ENCODE measurements at regions not wholly inside any gene's neighbourhood (a gene's known extent, or its start where the extent isn't known, plus 50 kb on each side); places are given as distances from the start of the nearest gene placed in this dataset.
"Not testable (repeated sequence)": the region's sequence is repeated elsewhere in the genome, so short reads cannot be mapped to it uniquely, and the experiment has no call there.

- H3K4me1 ChIP-seq (ENCODE audit: control insufficient read depth in 1 of 2, insufficient read depth in 2 of 2, low read length in 2 of 2); H3K27ac ChIP-seq (ENCODE audit: low read length); H3K9me3 ChIP-seq (ENCODE audit: control insufficient read depth in 1 of 2, low read length in 2 of 2); H3K36me3 ChIP-seq (ENCODE audit: control insufficient read depth in 1 of 2, insufficient read depth in 2 of 2, low read length in 2 of 2); H3K27me3 ChIP-seq (ENCODE audit: low read depth, low read length); H3K4me3 ChIP-seq (ENCODE audit: low read depth in 1 of 2, low read length in 2 of 2): not testable (repeated sequence)
Measured at GRCh38 chr9:41741897-41742296, 387.3 kb downstream of the CNTNAP3B start.

DNA sequence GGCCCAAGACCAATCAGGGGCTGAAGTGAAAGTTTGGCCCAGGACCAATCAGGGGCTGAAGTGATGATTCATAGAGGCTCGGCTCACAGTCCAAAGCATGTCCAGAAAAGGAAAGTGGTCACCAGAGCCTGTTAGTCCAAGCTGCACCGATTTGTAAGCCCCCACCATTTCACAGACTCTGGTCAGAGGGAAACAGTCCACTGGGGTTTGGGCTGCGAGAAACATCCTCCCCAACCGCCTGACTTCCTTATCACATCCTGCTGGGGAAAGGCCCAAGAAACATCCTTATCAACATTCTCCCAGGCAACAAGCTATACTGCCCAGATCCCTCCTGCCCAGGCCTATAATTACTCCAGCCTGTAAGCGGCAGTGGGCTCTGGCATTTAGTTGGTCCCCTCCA is 388.1 kb downstream of the CNTNAP3B start:
- H3K27ac ChIP-seq (ENCODE audit: low read length); H3K9me3 ChIP-seq (ENCODE audit: control insufficient read depth in 1 of 2, low read length in 2 of 2); H3K36me3 ChIP-seq (ENCODE audit: control insufficient read depth in 1 of 2, insufficient read depth in 2 of 2, low read length in 2 of 2); H3K4me1 ChIP-seq (ENCODE audit: control insufficient read depth in 1 of 2, insufficient read depth in 2 of 2, low read length in 2 of 2); H3K4me3 ChIP-seq (ENCODE audit: low read depth in 1 of 2, low read length in 2 of 2); H3K27me3 ChIP-seq (ENCODE audit: low read depth, low read length): not testable (repeated sequence)

DNA sequence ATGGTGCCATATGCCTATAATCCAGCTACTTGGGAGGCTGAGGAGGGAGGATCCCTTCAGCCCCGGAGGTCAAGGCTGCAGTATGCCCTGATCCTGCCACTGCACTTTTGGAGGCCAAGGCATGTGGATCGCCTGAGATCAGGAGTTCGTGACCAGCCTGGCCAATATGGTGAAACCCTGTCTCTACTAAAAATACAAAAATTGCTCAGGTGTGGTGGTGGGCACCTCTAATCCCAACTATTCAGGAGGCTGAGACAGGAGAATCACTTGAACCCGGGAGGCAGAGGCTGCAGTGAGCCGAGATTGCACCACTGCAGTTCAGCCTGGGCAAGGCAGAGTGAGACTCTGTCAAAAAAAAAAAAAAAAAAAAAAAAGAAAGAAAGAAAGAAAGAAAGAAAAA is 390.5 kb downstream of the CNTNAP3B start:
- H3K27ac ChIP-seq (ENCODE audit: low read length); H3K36me3 ChIP-seq (ENCODE audit: control insufficient read depth in 1 of 2, insufficient read depth in 2 of 2, low read length in 2 of 2); H3K27me3 ChIP-seq (ENCODE audit: low read depth, low read length); H3K4me1 ChIP-seq (ENCODE audit: control insufficient read depth in 1 of 2, insufficient read depth in 2 of 2, low read length in 2 of 2); H3K9me3 ChIP-seq (ENCODE audit: control insufficient read depth in 1 of 2, low read length in 2 of 2); H3K4me3 ChIP-seq (ENCODE audit: low read depth in 1 of 2, low read length in 2 of 2): not testable (repeated sequence)

DNA sequence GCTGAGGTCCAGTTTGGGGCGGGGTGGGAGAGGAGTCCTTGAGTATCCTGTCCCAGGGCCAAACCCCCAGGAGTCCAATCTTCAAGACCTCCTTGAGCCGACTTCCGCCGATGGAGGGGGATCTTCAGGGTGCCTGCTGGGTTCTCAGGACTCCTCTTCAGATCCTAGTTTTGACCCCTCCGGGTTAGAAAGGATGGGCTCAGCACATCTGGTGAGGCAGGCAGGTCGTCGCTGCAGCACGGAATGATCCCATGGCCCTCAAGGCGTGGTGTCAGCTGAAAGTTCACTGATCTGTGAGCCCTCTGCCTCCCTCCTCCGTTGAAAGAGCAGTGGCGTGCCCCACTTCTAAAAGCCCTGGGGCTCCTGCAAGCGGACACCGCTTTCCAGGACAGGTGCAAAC is 430.0 kb downstream of the CNTNAP3B start:
- not testable (repeated sequence) for H3K27ac ChIP-seq (ENCODE audit: low read length); H3K4me1 ChIP-seq (ENCODE audit: control insufficient read depth in 1 of 2, insufficient read depth in 2 of 2, low read length in 2 of 2); H3K4me3 ChIP-seq (ENCODE audit: low read depth in 1 of 2, low read length in 2 of 2); H3K9me3 ChIP-seq (ENCODE audit: control insufficient read depth in 1 of 2, low read length in 2 of 2); H3K36me3 ChIP-seq (ENCODE audit: control insufficient read depth in 1 of 2, insufficient read depth in 2 of 2, low read length in 2 of 2); H3K27me3 ChIP-seq (ENCODE audit: low read depth, low read length)

DNA sequence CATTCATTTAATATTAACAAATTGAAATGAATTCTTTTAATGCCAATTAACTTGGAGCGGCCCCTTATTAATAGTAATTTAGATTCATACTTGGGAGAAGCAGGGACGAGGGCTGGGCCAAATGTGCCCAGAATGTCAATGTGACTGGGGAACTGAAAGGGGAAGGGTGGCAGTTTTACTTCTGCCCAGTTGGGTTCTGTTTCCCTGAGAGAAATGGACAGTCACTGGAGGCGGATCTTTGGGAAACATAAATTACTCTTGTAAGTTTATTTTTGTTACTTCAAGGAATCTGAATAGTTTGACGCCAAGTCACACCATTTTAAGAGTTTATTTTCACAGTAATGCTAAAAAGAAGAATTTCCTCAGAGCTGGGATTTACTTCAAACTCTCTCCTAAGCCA is 432.1 kb downstream of the CNTNAP3B start:
- H3K4me3 ChIP-seq (ENCODE audit: low read depth in 1 of 2, low read length in 2 of 2); H3K36me3 ChIP-seq (ENCODE audit: control insufficient read depth in 1 of 2, insufficient read depth in 2 of 2, low read length in 2 of 2); H3K27ac ChIP-seq (ENCODE audit: low read length): not testable (repeated sequence)

GRCh38 chr9:41679312-41679711 is 449.9 kb downstream of the CNTNAP3B start:
- not testable (repeated sequence) for H3K36me3 ChIP-seq (ENCODE audit: control insufficient read depth in 1 of 2, insufficient read depth in 2 of 2, low read length in 2 of 2); H3K27ac ChIP-seq (ENCODE audit: low read length); H3K27me3 ChIP-seq (ENCODE audit: low read depth, low read length); H3K9me3 ChIP-seq (ENCODE audit: control insufficient read depth in 1 of 2, low read length in 2 of 2); H3K4me1 ChIP-seq (ENCODE audit: control insufficient read depth in 1 of 2, insufficient read depth in 2 of 2, low read length in 2 of 2); H3K4me3 ChIP-seq (ENCODE audit: low read depth in 1 of 2, low read length in 2 of 2)

More for the DNA sequence above, 432.1 kb downstream of the CNTNAP3B start:
- not testable (repeated sequence) for H3K9me3 ChIP-seq (ENCODE audit: control insufficient read depth in 1 of 2, low read length in 2 of 2); H3K27me3 ChIP-seq (ENCODE audit: low read depth, low read length); H3K4me1 ChIP-seq (ENCODE audit: control insufficient read depth in 1 of 2, insufficient read depth in 2 of 2, low read length in 2 of 2)

GRCh38 chr9:41663497-41664036 is 465.7 kb downstream of the CNTNAP3B start:
- not testable (repeated sequence) for H3K36me3 ChIP-seq (ENCODE audit: control insufficient read depth in 1 of 2, insufficient read depth in 2 of 2, low read length in 2 of 2); H3K27ac ChIP-seq (ENCODE audit: low read length); H3K4me1 ChIP-seq (ENCODE audit: control insufficient read depth in 1 of 2, insufficient read depth in 2 of 2, low read length in 2 of 2); H3K9me3 ChIP-seq (ENCODE audit: control insufficient read depth in 1 of 2, low read length in 2 of 2); H3K4me3 ChIP-seq (ENCODE audit: low read depth in 1 of 2, low read length in 2 of 2); H3K27me3 ChIP-seq (ENCODE audit: low read depth, low read length)

- H3K4me3 ChIP-seq (ENCODE audit: low read depth in 1 of 2, low read length in 2 of 2); H3K9me3 ChIP-seq (ENCODE audit: control insufficient read depth in 1 of 2, low read length in 2 of 2); H3K27ac ChIP-seq (ENCODE audit: low read length); H3K4me1 ChIP-seq (ENCODE audit: control insufficient read depth in 1 of 2, insufficient read depth in 2 of 2, low read length in 2 of 2); H3K27me3 ChIP-seq (ENCODE audit: low read depth, low read length); H3K36me3 ChIP-seq (ENCODE audit: control insufficient read depth in 1 of 2, insufficient read depth in 2 of 2, low read length in 2 of 2): not testable (repeated sequence)
Measured at GRCh38 chr9:41658706-41659105, 469.6 kb upstream of the ZNG1F start.

DNA sequence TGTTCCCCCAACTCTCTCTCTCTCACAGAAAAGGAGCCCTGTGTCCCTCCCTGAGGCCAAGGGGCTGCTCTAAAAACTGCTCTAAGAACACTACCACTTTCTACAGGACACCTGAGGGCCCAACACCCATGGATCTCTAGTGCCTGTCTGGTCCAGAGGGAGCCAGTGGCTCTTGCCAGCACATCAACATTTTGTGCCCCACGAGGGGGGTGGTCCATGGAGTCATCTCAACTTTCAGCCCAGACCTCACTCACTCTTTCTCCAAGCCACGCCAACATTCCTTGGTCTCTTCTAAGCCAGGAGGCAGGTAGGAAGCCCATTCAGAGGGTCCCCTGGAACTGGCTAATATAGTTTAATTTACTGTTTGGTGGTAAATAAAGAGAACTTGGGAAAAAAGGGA is 469.0 kb upstream of the ZNG1F start:
- H3K36me3 ChIP-seq (ENCODE audit: control insufficient read depth in 1 of 2, insufficient read depth in 2 of 2, low read length in 2 of 2); H3K27me3 ChIP-seq (ENCODE audit: low read depth, low read length); H3K9me3 ChIP-seq (ENCODE audit: control insufficient read depth in 1 of 2, low read length in 2 of 2); H3K4me1 ChIP-seq (ENCODE audit: control insufficient read depth in 1 of 2, insufficient read depth in 2 of 2, low read length in 2 of 2); H3K4me3 ChIP-seq (ENCODE audit: low read depth in 1 of 2, low read length in 2 of 2); H3K27ac ChIP-seq (ENCODE audit: low read length): not testable (repeated sequence)

DNA sequence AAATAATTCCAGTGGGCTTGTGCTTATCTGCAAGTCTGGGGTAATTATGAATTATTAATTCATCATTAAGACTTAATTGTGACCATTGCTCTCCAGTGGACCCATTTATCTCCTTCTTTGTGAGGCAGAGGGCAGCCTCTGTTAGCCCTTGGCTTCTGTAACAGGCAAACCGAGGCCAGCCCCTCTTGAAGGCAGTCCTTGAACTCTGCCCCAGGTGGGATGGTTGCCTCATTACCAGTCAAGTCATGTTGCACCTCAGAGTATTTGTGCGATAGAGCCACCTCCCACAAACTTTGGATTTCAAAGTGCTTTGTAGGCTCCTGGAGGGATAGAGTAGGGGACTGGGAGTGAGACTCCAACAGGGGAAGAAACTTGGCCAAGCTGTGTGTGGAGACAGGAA is 468.0 kb upstream of the ZNG1F start:
- H3K27me3 ChIP-seq (ENCODE audit: low read depth, low read length); H3K9me3 ChIP-seq (ENCODE audit: control insufficient read depth in 1 of 2, low read length in 2 of 2); H3K4me3 ChIP-seq (ENCODE audit: low read depth in 1 of 2, low read length in 2 of 2); H3K4me1 ChIP-seq (ENCODE audit: control insufficient read depth in 1 of 2, insufficient read depth in 2 of 2, low read length in 2 of 2); H3K36me3 ChIP-seq (ENCODE audit: control insufficient read depth in 1 of 2, insufficient read depth in 2 of 2, low read length in 2 of 2); H3K27ac ChIP-seq (ENCODE audit: low read length): not testable (repeated sequence)

DNA sequence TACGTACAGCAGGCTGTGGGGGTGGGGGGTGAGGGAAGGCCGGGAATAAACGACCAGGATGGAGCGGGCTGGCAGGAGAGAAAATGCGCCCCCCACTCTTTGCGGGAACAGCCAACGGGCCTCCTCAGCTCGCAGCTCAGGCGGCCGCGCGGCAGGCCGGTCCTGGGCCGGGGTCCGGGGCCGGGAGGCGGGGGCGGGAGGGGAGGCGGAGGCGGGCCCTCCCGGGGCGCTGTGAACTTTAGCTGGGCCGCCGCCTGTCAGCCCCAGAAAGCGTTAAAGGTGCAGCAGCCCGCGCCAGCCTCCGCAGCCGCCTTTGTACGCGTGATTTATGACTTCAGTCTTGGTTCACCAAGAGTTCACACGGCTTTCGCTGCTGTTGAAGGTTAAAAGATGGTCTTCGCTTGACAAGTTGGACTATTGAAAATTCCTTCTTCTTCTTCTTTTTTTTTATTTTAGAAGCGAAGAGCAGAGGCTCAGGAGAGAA is 466.0 kb upstream of the ZNG1F start:
- not testable (repeated sequence) for H3K9me3 ChIP-seq (ENCODE audit: control insufficient read depth in 1 of 2, low read length in 2 of 2); H3K27ac ChIP-seq (ENCODE audit: low read length); H3K4me1 ChIP-seq (ENCODE audit: control insufficient read depth in 1 of 2, insufficient read depth in 2 of 2, low read length in 2 of 2); H3K36me3 ChIP-seq (ENCODE audit: control insufficient read depth in 1 of 2, insufficient read depth in 2 of 2, low read length in 2 of 2); H3K4me3 ChIP-seq (ENCODE audit: low read depth in 1 of 2, low read length in 2 of 2); H3K27me3 ChIP-seq (ENCODE audit: low read depth, low read length)

DNA sequence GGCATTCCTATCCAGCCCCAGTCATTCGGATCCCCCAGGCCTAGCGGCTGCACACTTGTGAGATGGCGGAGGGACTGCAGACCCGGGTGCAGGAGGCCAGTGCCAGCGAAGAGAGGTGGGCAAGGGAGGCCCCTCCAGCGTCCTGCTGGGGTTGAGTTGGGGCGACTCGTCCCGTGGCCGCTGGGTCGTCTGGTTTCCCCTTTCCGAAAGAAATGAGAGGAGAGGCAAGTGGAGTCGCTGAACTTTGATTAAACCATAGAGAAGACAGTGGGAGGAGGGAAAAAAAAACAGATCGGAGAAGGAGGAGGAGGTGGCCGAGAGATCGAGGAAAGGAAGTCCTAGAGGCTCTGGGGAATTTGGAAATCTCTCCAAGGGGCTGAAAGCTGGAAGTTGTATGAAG is 465.2 kb upstream of the ZNG1F start:
- peak overlapping the region in 1 of 2 donors; percentile 38 for H3K4me3 ChIP-seq (ENCODE audit: low read depth in 1 of 2, low read length in 2 of 2)
- not testable (repeated sequence) for H3K27ac ChIP-seq (ENCODE audit: low read length); H3K36me3 ChIP-seq (ENCODE audit: control insufficient read depth in 1 of 2, insufficient read depth in 2 of 2, low read length in 2 of 2); H3K9me3 ChIP-seq (ENCODE audit: control insufficient read depth in 1 of 2, low read length in 2 of 2); H3K4me1 ChIP-seq (ENCODE audit: control insufficient read depth in 1 of 2, insufficient read depth in 2 of 2, low read length in 2 of 2); H3K27me3 ChIP-seq (ENCODE audit: low read depth, low read length)

All from muscle layer of duodenum (tissue), 2 donors.